Loucy (cell line): ENCODE measurements at regions not wholly inside any gene's neighbourhood (a gene's known extent, or its start where the extent isn't known, plus 50 kb on each side); places are given as distances from the start of the nearest gene placed in this dataset.

Experiments used
- H2AFZ ChIP-seq: fragments of 200-600 bp; sonication (generic); 2 replicates; pipeline ENCODE4 v1.6.0; 2016; ENCODE audit warnings: antibody characterized with exemption, mild to moderate bottlenecking, low read length, moderate library complexity
- H3F3A ChIP-seq: fragments of 200-600 bp; 2 replicates; pipeline ENCODE4 v1.6.0; 2016; ENCODE audit warnings: antibody characterized with exemption, low read depth, mild to moderate bottlenecking
- H3K27me3 ChIP-seq: fragments of 200-600 bp; sonication (generic); 2 replicates; pipeline ENCODE4 v1.6.1; 2014; ENCODE audit warnings: low read length, mild to moderate bottlenecking; ENCODE audit not compliant: insufficient read depth, poor library complexity, severe bottlenecking
- H3K36me3 ChIP-seq: fragments of 200-600 bp; sonication (generic); 2 replicates; pipeline ENCODE4 v1.6.1; 2016; ENCODE audit warnings: low read length; ENCODE audit not compliant: insufficient read depth
- H3K4me1 ChIP-seq: fragments of 200-600 bp; sonication (generic); 2 replicates; pipeline ENCODE4 v1.5.1; 2014; ENCODE audit warnings: low read length, mild to moderate bottlenecking; ENCODE audit not compliant: insufficient read depth, poor library complexity, severe bottlenecking
- H3K4me2 ChIP-seq: fragments of 200-600 bp; sonication (generic); 2 replicates; pipeline ENCODE4 v1.6.0; 2014; ENCODE audit warnings: antibody characterized with exemption, low read length, low read depth, mild to moderate bottlenecking; ENCODE audit not compliant: poor library complexity, severe bottlenecking
- H3K4me3 ChIP-seq: fragments of 200-600 bp; sonication (generic); 2 replicates; pipeline ENCODE4 v1.5.1; 2014; ENCODE audit warnings: low read length, mild to moderate bottlenecking, mixed read lengths; ENCODE audit not compliant: poor library complexity, severe bottlenecking
- H3K79me2 ChIP-seq: fragments of 200-600 bp; sonication (generic); 2 replicates; pipeline ENCODE4 v1.6.1; 2014; ENCODE audit warnings: low read length; ENCODE audit not compliant: insufficient read depth
- H3K9ac ChIP-seq: fragments of 200-600 bp; sonication (generic); 2 replicates; pipeline ENCODE4 v1.6.0; 2014; ENCODE audit warnings: mild to moderate bottlenecking, low read depth, low read length, moderate library complexity; ENCODE audit not compliant: poor library complexity, severe bottlenecking
- H3K9me2 ChIP-seq: fragments of 200-600 bp; sonication (generic); replicated peaks from 2 replicates; pipeline ENCODE4 v1.6.1; 2016; ENCODE audit warnings: low read depth, low read length, mixed read lengths
- H3K9me3 ChIP-seq: fragments of 200-600 bp; sonication (generic); 2 replicates; pipeline ENCODE4 v1.6.1; 2014; ENCODE audit warnings: mild to moderate bottlenecking, antibody characterized with exemption, low read length, low read depth; ENCODE audit not compliant: insufficient read depth
- H4K20me1 ChIP-seq: fragments of 200-600 bp; sonication (generic); 2 replicates; pipeline ENCODE4 v1.6.0; 2014; ENCODE audit warnings: antibody characterized with exemption, low read length, mild to moderate bottlenecking; ENCODE audit not compliant: insufficient read depth, poor library complexity, severe bottlenecking
- CTCF ChIP-seq: fragments of 200-600 bp; sonication (generic); conservative IDR thresholded peaks from 2 replicates; pipeline ENCODE4 v1.5.1; 2014; ENCODE audit warnings: mild to moderate bottlenecking, antibody characterized with exemption, low read length
- EZH2phosphoT487 ChIP-seq: fragments of 200-600 bp; IDR thresholded peaks from 2 replicates; pipeline ENCODE4 v1.6.1; 2018; ENCODE audit warnings: antibody characterized with exemption, mild to moderate bottlenecking, moderate library complexity, borderline replicate concordance

DNA sequence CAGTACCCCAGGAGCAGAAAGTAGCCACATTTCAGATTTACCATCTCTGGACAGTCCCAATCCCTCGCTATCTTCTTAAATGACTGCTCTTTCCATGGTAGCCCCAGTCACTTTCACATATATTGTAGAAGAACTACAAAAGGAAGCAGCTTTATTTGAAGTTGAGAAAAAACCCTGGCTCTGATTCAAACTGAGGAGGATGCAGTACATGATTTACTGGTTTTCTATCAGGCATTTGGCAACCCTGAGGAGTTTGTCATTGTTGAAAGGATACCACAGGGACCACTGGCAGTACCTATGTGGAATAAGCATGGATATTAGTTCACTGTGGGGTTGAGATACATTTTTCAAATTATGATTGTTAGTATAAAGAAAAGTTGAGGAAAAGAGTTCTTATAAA, 640.9 kb upstream of the SETBP1 start:
- no peaks in the 10 kb centered on the region for H3F3A ChIP-seq
- no peak for TF ChIP-seq EZH2phosphoT487
- TF ChIP-seq CTCF = no peak
- no peaks in the 10 kb centered on the region for H3K4me1 ChIP-seq
- H3K9me3 ChIP-seq = no peaks in the 10 kb centered on the region
- H3K36me3 ChIP-seq = no peaks in the 10 kb centered on the region
- no peak overlapping the region for H3K4me3 ChIP-seq
- H3K27me3 ChIP-seq = no peaks in the 10 kb centered on the region
- no peak overlapping the region for H3K4me2 ChIP-seq
- H3K79me2 ChIP-seq = no peaks in the 10 kb centered on the region
- H3K9ac ChIP-seq = no peak overlapping the region
- no peak overlapping the region for H2AFZ ChIP-seq
- H3K9me2 ChIP-seq = no peaks in the 10 kb centered on the region
- H4K20me1 ChIP-seq = no peaks in the 10 kb centered on the region

- no peak overlapping the region for H2AFZ ChIP-seq
- H3K4me2 ChIP-seq = no peak overlapping the region
- no peak for TF ChIP-seq CTCF
- TF ChIP-seq EZH2phosphoT487 = no peak
- no peaks in the 10 kb centered on the region for H3K79me2 ChIP-seq
- no peak overlapping the region for H3K4me3 ChIP-seq
- no peaks in the 10 kb centered on the region for H3K9me2 ChIP-seq
- H3K4me1 ChIP-seq = no peaks in the 10 kb centered on the region
- no peaks in the 10 kb centered on the region for H3K27me3 ChIP-seq
- H3K9me3 ChIP-seq = no peaks in the 10 kb centered on the region
- H3K36me3 ChIP-seq = no peaks in the 10 kb centered on the region
- no peak overlapping the region for H3K9ac ChIP-seq
- no peaks in the 10 kb centered on the region for H4K20me1 ChIP-seq
- no peaks in the 10 kb centered on the region for H3F3A ChIP-seq
Observed at GRCh38 chr18:44041553-44041952, 639.1 kb upstream of the SETBP1 start.

DNA sequence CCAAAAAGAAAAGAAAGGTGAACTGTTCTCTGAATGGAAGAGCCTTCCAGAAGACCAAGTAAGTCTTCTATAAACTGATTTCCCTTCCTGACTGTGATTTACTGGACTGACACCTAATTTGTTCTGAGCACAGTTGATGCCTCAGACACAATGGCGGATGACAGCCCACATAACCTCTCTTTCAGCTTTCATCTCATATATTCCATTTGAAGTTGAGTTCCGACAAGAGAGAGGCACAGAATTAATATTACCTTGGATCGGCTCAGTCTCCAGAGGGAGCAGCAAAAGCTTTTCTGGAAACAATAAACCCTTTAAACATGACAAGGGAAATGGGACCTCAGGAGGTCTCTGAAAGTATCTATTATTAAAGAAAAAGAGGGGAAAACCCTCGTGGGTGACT, 638.7 kb upstream of the SETBP1 start:
- Histone ChIP-seq H3K4me2 (no peak overlapping the region), H3K9me2 (no peaks in the 10 kb centered on the region), H3K4me1 (no peaks in the 10 kb centered on the region), H2AFZ (no peak overlapping the region), H3K36me3 (no peaks in the 10 kb centered on the region), H3K79me2 (no peaks in the 10 kb centered on the region), H3K4me3 (no peak overlapping the region), H4K20me1 (no peaks in the 10 kb centered on the region), H3F3A (no peaks in the 10 kb centered on the region), H3K9ac (no peak overlapping the region), H3K9me3 (no peaks in the 10 kb centered on the region), H3K27me3 (no peaks in the 10 kb centered on the region)
- no peak for TF ChIP-seq CTCF
- no peak for TF ChIP-seq EZH2phosphoT487
